Activated naive CD4-positive, alpha-beta T cell treated with anti-CD3 and anti-CD28 coated beads, Interleukin-2, amount 50 U/mL, for 72 hours (primary cell): ENCODE measurements at regions not wholly inside any gene's neighbourhood (a gene's known extent, or its start where the extent isn't known, plus 50 kb on each side); places are given as distances from the start of the nearest gene placed in this dataset.
"Not testable (repeated sequence)": the region's sequence is repeated elsewhere in the genome, so short reads cannot be mapped to it uniquely, and the experiment has no call there.

ENCODE experiments used
- ATAC-seq, 2 donors: fragments of 150-1000 bp; cut with Tn5 transposase; 2 replicates each; pipeline ENCODE4 v1.10.0; 2021; ENCODE audit warnings: mild to moderate bottlenecking in 2 of 2, moderate library complexity in 2 of 2
- DNase-seq, 2 donors: peaks; one replicate each; pipeline ENCODE4 v3.0.0; 2021 to 2022; ENCODE audit warnings: low spot score in 2 of 2
- H3K27ac Mint-ChIP-seq, 2 donors: one replicate each; pipeline ENCODE4 v1.8.0; 2022; ENCODE audit warnings: mild to moderate bottlenecking in 2 of 2, mixed read lengths in 2 of 2
- H3K36me3 Mint-ChIP-seq, 2 donors: one replicate each; pipeline ENCODE4 v1.8.0; 2022; ENCODE audit warnings: mixed read lengths in 2 of 2
- H3K9me3 Mint-ChIP-seq, 2 donors: one replicate each; pipeline ENCODE4 v1.8.0; 2022; ENCODE audit warnings: mixed read lengths in 2 of 2

DNA sequence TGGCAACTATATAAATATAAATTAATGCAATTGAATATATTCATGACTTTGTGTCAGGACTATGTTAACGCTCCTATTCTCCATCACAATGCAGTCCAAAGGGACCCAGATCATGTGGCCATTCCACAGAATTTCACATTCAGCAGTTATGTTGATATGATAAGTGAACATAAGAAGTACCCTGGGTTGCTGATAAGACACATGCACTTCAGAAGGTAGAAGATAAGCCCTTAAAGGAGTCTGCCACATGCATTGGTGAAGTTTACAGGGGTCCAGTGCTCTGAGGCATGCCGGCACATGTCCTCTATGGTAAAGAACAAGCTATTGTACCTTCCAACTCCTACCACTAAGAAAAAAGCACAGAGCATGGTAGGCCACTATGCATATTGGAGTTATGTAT, 76.4 kb downstream of the PHAX start:
- H3K9me3 Mint-ChIP-seq: no peaks in the 10 kb centered on the region
- DNase-seq (no peak), ATAC-seq (no peak)
- H3K27ac Mint-ChIP-seq: no peak overlapping the region
- H3K36me3 Mint-ChIP-seq: no peaks in the 10 kb centered on the region

DNA sequence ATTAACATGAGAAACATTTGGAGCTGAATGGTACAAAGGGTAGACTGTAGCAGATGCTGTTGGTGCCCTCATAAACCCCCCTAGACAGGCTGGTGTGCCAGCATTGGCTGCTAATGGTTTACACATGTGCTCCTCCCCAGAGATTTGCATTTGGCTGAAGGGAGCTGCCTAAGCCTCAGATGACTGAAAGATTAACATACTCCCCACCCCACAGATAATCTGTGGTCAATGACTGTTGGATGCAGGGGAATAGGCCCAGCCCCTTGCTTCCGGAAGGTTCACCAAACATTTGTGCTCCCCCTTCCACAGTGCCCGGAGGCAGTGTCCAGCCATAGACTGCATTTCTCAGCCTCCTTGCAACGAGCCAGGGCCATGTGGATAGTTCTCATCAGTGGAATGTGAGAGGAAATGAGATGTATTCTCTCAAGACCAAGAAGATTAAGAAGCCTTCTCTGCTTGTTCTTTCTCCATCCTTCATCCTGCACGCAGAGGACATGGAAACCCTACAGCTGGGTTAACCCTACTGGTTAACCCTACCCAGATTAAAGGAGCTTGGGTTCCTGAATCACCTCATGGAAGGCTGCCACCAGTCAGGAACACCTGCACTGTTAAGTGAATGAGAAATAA, 79.6 kb downstream of the PHAX start:
- Mint-ChIP-seq H3K27ac (peak overlapping the region in 1 of 2 donors; percentile 44), H3K36me3 (peaks cover 0 to 3% of the 10 kb centered on the region in 2 donors), H3K9me3 (peaks cover 0 to 7% of the 10 kb centered on the region in 2 donors)
- no peak for ATAC-seq
- DNase-seq: no peak

DNA sequence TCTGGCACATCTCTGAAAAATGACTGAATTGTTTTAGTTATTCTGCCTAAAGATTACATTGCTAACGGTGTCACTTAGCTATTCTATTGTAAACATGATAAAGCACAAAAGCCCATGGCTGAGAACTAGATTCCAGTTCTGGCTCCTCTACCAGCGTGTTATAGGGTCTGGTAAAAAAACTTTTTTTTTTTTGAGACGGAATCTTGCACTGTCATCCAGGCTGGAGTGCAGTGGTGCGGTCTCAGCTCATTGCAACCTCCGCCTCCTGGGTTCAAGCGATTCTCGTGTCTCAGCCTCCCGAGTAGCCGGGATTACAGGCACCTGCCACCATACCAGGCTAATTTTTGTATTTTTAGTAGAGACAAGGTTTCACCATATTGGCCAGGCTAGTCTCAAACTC, 80.6 kb downstream of the PHAX start:
- H3K9me3 Mint-ChIP-seq, ATAC-seq, H3K36me3 Mint-ChIP-seq, DNase-seq, H3K27ac Mint-ChIP-seq: not testable (repeated sequence)

GRCh38 chr5:126681970-126682369, 81.2 kb downstream of the PHAX start:
- H3K27ac Mint-ChIP-seq: no peak overlapping the region
- no peak for DNase-seq
- ATAC-seq: no peak
- peaks cover 0 to 6% of the 10 kb centered on the region in 2 donors for H3K36me3 Mint-ChIP-seq
- peaks cover 0 to 8% of the 10 kb centered on the region in 2 donors for H3K9me3 Mint-ChIP-seq

DNA sequence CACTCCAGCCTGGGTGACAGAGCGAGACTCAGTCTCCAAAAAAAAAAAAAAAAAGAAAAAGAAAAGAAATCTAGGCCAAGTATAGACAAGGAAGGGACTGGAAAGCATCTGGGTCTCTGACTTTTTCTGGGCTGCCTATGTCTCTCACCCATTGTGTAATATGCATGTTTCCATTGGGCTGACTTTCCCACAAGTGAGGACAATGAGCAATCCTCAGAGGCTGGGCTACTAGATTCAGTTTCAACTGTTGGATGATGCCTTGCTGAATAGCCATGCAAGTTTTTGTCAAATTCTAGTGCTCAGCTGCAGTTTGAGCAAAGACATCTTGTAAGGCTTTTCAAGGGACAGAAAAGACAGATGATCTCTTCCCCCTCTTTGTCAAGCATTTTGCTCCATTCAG, 82.1 kb downstream of the PHAX start:
- peak; percentile 23 to 63 for ATAC-seq
- Mint-ChIP-seq H3K36me3 (peaks cover 0 to 6% of the 10 kb centered on the region in 2 donors), H3K9me3 (peaks cover 0 to 8% of the 10 kb centered on the region in 2 donors), H3K27ac (no peak overlapping the region)
- no peak for DNase-seq

DNA sequence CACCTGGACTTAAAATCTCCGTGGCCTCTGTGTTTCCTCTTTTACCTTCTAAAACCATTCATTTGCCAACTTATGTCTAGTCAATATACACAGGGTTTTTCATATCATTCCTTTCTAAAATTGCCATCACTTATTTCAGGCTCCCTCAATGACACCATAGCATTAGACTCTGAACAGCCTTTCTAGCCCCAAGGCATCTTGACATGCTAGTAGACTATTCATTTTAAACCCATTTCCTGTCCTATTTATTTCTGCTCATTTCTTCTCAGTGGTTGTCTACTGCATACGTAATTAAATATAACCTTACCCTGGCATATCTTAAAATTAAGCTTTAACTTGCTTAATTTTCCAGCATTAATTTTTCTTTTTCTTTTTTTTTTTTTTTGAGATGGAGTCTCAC, 83.2 kb downstream of the PHAX start:
- no peak for ATAC-seq
- no peak for DNase-seq
- H3K27ac Mint-ChIP-seq: peak overlapping the region in 1 of 2 donors; percentile 6
- H3K36me3 Mint-ChIP-seq: peaks cover 0 to 6% of the 10 kb centered on the region in 2 donors
- H3K9me3 Mint-ChIP-seq: peaks cover 0 to 8% of the 10 kb centered on the region in 2 donors

GRCh38 chr5:126684656-126685442, 84.1 kb downstream of the PHAX start:
- DNase-seq (peak; percentile 61 to 66), ATAC-seq (peak; percentile 93 to 95)
- H3K36me3 Mint-ChIP-seq, H3K9me3 Mint-ChIP-seq: not testable (repeated sequence)
- H3K27ac Mint-ChIP-seq: peak overlapping the region; percentile 91 to 93

DNA sequence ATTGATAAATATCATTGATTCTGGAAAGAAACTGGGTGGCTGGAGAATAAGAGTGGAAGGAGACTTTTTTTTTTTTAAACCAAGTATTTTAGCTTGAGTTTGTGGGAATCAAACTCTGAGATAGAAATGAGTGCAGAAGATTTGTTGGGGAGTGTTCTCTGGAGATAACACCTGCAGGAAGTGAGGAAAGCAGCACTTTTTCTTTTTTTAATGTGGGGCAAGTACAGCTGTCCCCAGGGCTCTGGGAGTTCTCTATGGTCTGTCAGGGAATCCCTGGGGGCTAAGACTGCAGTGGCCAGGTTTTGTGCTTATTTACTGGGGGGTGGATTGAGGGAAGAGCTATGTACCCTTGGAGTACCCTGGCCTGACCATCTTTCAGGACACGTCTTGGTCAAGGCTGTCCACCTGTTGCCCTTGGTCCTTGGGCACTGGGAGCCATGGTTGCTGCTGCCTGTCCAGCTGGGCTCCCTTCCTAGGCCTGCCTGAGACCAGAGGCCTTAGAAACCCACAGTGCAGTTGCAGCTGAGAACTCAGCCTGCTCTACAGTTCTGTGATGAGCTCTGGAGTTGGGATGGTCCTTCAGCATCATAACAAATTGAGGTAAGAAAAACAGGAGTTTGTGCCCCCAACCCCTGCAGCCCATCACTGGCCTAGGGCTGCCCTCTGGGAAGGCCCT, 85.8 kb downstream of the PHAX start:
- Mint-ChIP-seq H3K9me3 (peaks cover 0 to 8% of the 10 kb centered on the region in 2 donors), H3K27ac (peak overlapping the region; percentile 37 to 61), H3K36me3 (peaks cover 0 to 6% of the 10 kb centered on the region in 2 donors)
- ATAC-seq: no peak
- DNase-seq: no peak

GRCh38 chr5:126692971-126693370, 84.0 kb upstream of the LMNB1 start:
- no peak for ATAC-seq
- Mint-ChIP-seq H3K9me3 (no peaks in the 10 kb centered on the region), H3K27ac (no peak overlapping the region), H3K36me3 (no peaks in the 10 kb centered on the region)
- no peak for DNase-seq

DNA sequence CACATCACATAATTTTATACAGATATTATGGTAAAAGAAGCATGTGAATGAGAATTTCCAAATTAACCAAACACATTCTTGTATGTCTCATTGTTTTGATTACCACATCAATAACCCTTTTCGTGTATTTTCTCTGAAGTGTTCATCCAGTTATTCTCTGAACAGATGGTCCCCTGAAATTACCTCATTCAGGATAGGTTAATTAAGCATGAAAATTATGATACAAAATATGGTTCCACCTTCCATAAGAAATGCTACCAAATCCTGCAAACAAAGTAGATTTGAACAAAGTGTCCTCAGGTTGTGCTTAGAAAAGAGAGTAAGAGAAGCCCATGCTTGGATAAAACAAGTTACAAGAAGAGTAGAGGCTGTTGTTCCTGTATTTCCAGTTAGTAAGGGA, 83.1 kb upstream of the LMNB1 start:
- DNase-seq: no peak
- Mint-ChIP-seq H3K36me3 (no peaks in the 10 kb centered on the region), H3K9me3 (no peaks in the 10 kb centered on the region), H3K27ac (peak overlapping the region in 1 of 2 donors; percentile 7)
- no peak for ATAC-seq

DNA sequence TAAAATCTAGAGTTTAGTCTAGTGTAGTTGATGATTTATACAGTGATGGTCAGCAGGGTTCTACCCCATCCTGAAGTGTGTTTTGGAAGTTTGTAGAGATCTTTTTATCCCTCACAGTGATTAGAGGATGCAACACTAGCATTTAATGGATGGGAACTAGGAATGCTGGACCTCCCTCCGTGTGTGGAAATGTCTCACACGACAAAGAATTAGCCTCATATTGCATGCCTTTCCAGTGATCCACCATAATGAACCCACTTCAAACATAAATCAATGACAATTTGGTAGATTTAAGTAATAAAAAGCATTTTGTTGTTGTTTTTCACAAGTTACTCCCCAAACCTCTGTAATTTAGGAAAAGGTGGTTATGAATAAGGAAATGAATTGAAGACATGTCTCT, 82.5 kb upstream of the LMNB1 start:
- H3K9me3 Mint-ChIP-seq: no peaks in the 10 kb centered on the region
- H3K27ac Mint-ChIP-seq: no peak overlapping the region
- H3K36me3 Mint-ChIP-seq: no peaks in the 10 kb centered on the region
- DNase-seq: no peak
- no peak for ATAC-seq

DNA sequence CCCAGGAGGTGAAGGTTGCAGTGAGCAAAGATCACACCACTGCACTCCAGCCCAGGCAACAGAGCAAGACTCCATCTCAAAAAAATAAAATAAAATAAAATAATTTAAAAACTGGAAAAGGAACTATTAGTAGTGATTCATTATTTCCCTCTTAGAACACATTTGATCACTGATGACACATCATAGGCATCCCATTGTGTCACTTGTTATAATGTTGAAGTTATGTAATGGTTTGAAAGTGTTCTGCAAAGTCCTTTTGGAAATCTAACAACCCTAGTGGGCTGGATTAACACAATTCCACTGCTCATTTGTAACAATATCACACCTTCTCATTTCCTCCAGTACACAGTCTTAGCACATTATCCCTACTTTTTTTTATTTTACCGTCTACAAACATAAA, 81.8 kb upstream of the LMNB1 start:
- H3K9me3 Mint-ChIP-seq: no peaks in the 10 kb centered on the region
- no peak for DNase-seq
- H3K27ac Mint-ChIP-seq: no peak overlapping the region
- no peak for ATAC-seq
- H3K36me3 Mint-ChIP-seq: no peaks in the 10 kb centered on the region

- ATAC-seq (no peak), DNase-seq (no peak)
- no peak overlapping the region for H3K27ac Mint-ChIP-seq
- peaks cover 0 to 5% of the 10 kb centered on the region in 2 donors for H3K9me3 Mint-ChIP-seq
- H3K36me3 Mint-ChIP-seq: no peaks in the 10 kb centered on the region
These were observed 69.9 kb upstream of the LMNB1 start for GRCh38 chr5:126707080-126707479.

GRCh38 chr5:126715765-126716164, 61.2 kb upstream of the LMNB1 start:
- Mint-ChIP-seq H3K27ac (no peak overlapping the region), H3K9me3 (no peaks in the 10 kb centered on the region), H3K36me3 (no peaks in the 10 kb centered on the region)
- ATAC-seq (no peak), DNase-seq (no peak)

DNA sequence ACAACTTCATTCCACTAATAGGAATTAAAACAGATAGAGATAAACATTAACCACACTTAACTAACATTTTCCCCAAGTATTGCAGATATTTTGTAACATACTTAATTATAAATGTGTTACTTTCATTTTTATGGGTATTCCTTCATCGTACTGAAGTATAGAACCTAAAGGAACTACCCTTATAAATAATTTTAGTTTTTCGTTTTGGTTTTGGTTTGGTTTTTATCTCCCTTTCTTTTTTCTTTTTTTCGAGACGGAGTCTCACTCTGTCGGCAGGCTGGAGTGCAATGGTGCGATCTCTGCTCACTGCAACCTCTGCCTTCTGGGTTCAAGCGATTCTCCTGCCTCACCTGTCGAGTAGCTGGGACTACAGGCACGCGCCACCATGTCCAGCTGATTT, 60.1 kb upstream of the LMNB1 start:
- no peaks in the 10 kb centered on the region for H3K36me3 Mint-ChIP-seq
- ATAC-seq (no peak), DNase-seq (no peak)
- H3K27ac Mint-ChIP-seq: no peak overlapping the region
- no peaks in the 10 kb centered on the region for H3K9me3 Mint-ChIP-seq

GRCh38 chr5:126718236-126718868, 58.6 kb upstream of the LMNB1 start:
- no peaks in the 10 kb centered on the region for H3K9me3 Mint-ChIP-seq
- no peaks in the 10 kb centered on the region for H3K36me3 Mint-ChIP-seq

GRCh38 chr5:126720369-126720768, 56.6 kb upstream of the LMNB1 start:
- ATAC-seq (no peak), DNase-seq (no peak)
- Mint-ChIP-seq H3K27ac (no peak overlapping the region), H3K9me3 (peaks cover 0 to 6% of the 10 kb centered on the region in 2 donors), H3K36me3 (peaks cover 0 to 2% of the 10 kb centered on the region in 2 donors)

More at GRCh38 chr5:126718236-126718868, 58.6 kb upstream of the LMNB1 start:
- no peak for DNase-seq
- no peak for ATAC-seq
- H3K27ac Mint-ChIP-seq: peak overlapping the region in 1 of 2 donors; percentile 11
